Mammary epithelial cell (primary cell): ENCODE measurements at regions not wholly inside any gene's neighbourhood (a gene's known extent, or its start where the extent isn't known, plus 50 kb on each side); places are given as distances from the start of the nearest gene placed in this dataset.

ENCODE experiments used
- CTCF ChIP-seq, 2 donors: IDR thresholded peaks in 1 of 2; conservative IDR thresholded peaks in 1 of 2; 2 replicates each; pipeline ENCODE4 v1.5.1; 2011 to 2012; ENCODE audit warnings: inconsistent platforms in 2 of 2, low read length in 2 of 2, mild to moderate bottlenecking in 2 of 2, control low read depth in 1 of 2, low read depth in 1 of 2; ENCODE audit not compliant: insufficient read depth in 1 of 2; ENCODE audit errors: extremely low read depth in 1 of 2
- EZH2 ChIP-seq: IDR thresholded peaks from 2 replicates; pipeline ENCODE4 v1.6.1; 2012; ENCODE audit warnings: low read length, inconsistent platforms, borderline replicate concordance

- TF ChIP-seq CTCF (conservative IDR thresholded peaks at IDR 0.05 in 1 of 2, IDR thresholded peaks at IDR 0.05 in 1 of 2; ENCODE audit: extremely low read depth in 1 of 2, insufficient read depth in 1 of 2, low read depth in 1 of 2, low read length in 2 of 2) = no peak
- TF ChIP-seq EZH2 = no peak
These were observed 79.3 kb upstream of the KCNK12 start for GRCh38 chr2:47650001-47650535.
